ENCODE measurements at regions not wholly inside any gene's neighbourhood (a gene's known extent, or its start where the extent isn't known, plus 50 kb on each side); places are given as distances from the start of the nearest gene placed in this dataset.

DNA sequence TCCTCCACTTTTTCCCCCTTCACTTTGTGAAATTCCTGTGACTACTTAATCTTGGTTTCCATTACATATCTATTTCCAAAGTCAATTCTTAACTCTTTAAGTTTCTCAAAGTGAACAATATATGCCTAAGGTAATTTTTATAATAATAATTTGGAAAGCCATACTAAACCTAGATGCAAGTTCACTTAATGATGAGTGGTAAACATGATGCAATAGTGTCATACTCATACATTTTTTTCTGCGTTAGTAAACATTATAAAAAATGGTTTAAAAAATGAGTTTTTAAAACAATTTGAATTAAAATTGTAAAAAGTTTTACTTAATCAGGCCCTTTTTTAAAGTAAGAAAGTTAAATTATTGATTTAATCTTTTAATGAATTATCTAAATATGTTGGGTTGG, 659.4 kb upstream of the FZD8 start:
- WGBS (ENCODE audit: insufficient coverage), result no CpG with 5 or more reads among the region's 1 CpG
- TF ChIP-seq, protein P1, sequence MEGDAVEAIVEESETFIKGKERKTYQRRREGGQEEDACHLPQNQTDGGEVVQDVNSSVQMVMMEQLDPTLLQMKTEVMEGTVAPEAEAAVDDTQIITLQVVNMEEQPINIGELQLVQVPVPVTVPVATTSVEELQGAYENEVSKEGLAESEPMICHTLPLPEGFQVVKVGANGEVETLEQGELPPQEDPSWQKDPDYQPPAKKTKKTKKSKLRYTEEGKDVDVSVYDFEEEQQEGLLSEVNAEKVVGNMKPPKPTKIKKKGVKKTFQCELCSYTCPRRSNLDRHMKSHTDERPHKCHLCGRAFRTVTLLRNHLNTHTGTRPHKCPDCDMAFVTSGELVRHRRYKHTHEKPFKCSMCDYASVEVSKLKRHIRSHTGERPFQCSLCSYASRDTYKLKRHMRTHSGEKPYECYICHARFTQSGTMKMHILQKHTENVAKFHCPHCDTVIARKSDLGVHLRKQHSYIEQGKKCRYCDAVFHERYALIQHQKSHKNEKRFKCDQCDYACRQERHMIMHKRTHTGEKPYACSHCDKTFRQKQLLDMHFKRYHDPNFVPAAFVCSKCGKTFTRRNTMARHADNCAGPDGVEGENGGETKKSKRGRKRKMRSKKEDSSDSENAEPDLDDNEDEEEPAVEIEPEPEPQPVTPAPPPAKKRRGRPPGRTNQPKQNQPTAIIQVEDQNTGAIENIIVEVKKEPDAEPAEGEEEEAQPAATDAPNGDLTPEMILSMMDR (IDR thresholded peaks at IDR 0.05), result no peak
- TF ChIP-seq EZH2 (IDR thresholded peaks at IDR 0.05; ENCODE audit: borderline replicate concordance, insufficient read depth, low read depth, low read length, poor library complexity, severe bottlenecking), result no peak
- DNase-seq (no peak), ATAC-seq (ENCODE audit: low read depth) (no peak)
- Mint-ChIP-seq H3K9me3 (ENCODE audit: insufficient read depth) (no peaks in the 10 kb centered on the region), H3K4me1 (no peaks in the 10 kb centered on the region), H3K27me3 (no peaks in the 10 kb centered on the region), H3K27ac (no peak overlapping the region), H3K4me3 (no peak overlapping the region)
- ChIA-PET CTCF (no interaction called here), POLR2A (no interaction called here)
- no peaks in the 10 kb centered on the region for H3K4me1 ChIP-seq (ENCODE audit: control insufficient read depth in 2 of 2, insufficient read depth in 2 of 2, low read length in 2 of 2)
- H3K4me2 ChIP-seq (replicated peaks; ENCODE audit: low read depth, low read length, poor library complexity, severe bottlenecking), result no peak overlapping the region
- intact Hi-C loops (cut with micrococcal nuclease), result no loop called here
- no peak overlapping the region for H3K9ac ChIP-seq (ENCODE audit: low read length)
- no peaks in the 10 kb centered on the region for H3K27me3 ChIP-seq (replicated peaks in 1 of 4; ENCODE audit: control extremely low read depth in 1 of 4, control insufficient read depth in 3 of 4, insufficient read depth in 4 of 4, low read length in 3 of 4)
- H3K9me3 ChIP-seq (ENCODE audit: control extremely low read depth in 1 of 3, control insufficient read depth in 2 of 3, insufficient read depth in 1 of 3, low read length in 2 of 3), result no peaks in the 10 kb centered on the region
- H3K27ac ChIP-seq (ENCODE audit: low read length in 2 of 2), result no peak overlapping the region
- no peak overlapping the region for H3K4me3 ChIP-seq (ENCODE audit: control extremely low read depth in 1 of 5, extremely low read depth in 1 of 5, insufficient read depth in 1 of 5, low read depth in 2 of 5, low read length in 4 of 5)
- H3K79me2 ChIP-seq (ENCODE audit: control insufficient read depth, insufficient read depth, low read length), result no peaks in the 10 kb centered on the region
- H2AFZ ChIP-seq (ENCODE audit: insufficient read depth, low read depth, low read length, poor library complexity, severe bottlenecking), result no peak overlapping the region
- no peaks in the 10 kb centered on the region for H4K20me1 ChIP-seq (ENCODE audit: control insufficient read depth, insufficient read depth, low read length, poor library complexity, severe bottlenecking)
- no peaks in the 10 kb centered on the region for H3K36me3 ChIP-seq (replicated peaks in 1 of 2; ENCODE audit: control extremely low read depth in 1 of 2, control insufficient read depth in 1 of 2, extremely low read depth in 1 of 2, insufficient read depth in 2 of 2, low read length in 1 of 2)

DNA sequence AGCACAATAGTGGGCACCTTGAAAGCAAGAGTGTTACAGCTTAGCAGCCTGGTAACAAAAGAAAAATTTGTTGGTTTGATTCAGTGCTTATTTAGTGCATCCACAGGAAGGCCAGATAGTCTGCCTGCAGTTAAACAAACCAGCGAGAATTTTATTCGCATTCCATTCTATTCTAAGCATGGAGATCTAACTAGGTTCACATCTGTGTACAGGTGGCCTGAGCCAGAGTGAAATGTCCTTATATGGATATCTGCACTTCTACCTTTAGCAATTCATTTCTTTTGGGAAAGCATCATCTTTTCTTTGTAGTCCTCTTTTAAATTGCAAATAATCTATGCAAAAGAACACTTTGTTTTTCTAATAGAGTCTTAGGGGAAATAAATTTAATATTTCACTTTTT, 659.0 kb upstream of the FZD8 start:
- Mint-ChIP-seq H3K4me1 (no peaks in the 10 kb centered on the region), H3K4me3 (no peak overlapping the region), H3K9me3 (ENCODE audit: insufficient read depth) (no peaks in the 10 kb centered on the region), H3K27me3 (no peaks in the 10 kb centered on the region), H3K27ac (no peak overlapping the region)
- WGBS (ENCODE audit: insufficient coverage), result 86% methylated on average over 2 of the region's 2 CpGs
- Histone ChIP-seq H3K79me2 (ENCODE audit: control insufficient read depth, insufficient read depth, low read length) (no peaks in the 10 kb centered on the region), H4K20me1 (ENCODE audit: control insufficient read depth, insufficient read depth, low read length, poor library complexity, severe bottlenecking) (no peaks in the 10 kb centered on the region), H3K4me2 (replicated peaks; ENCODE audit: low read depth, low read length, poor library complexity, severe bottlenecking) (no peak overlapping the region), H3K36me3 (replicated peaks in 1 of 2; ENCODE audit: control extremely low read depth in 1 of 2, control insufficient read depth in 1 of 2, extremely low read depth in 1 of 2, insufficient read depth in 2 of 2, low read length in 1 of 2) (no peaks in the 10 kb centered on the region), H2AFZ (ENCODE audit: insufficient read depth, low read depth, low read length, poor library complexity, severe bottlenecking) (no peak overlapping the region), H3K4me3 (ENCODE audit: control extremely low read depth in 1 of 5, extremely low read depth in 1 of 5, insufficient read depth in 1 of 5, low read depth in 2 of 5, low read length in 4 of 5) (no peak overlapping the region), H3K9me3 (ENCODE audit: control extremely low read depth in 1 of 3, control insufficient read depth in 2 of 3, insufficient read depth in 1 of 3, low read length in 2 of 3) (no peaks in the 10 kb centered on the region), H3K9ac (ENCODE audit: low read length) (no peak overlapping the region), H3K27ac (ENCODE audit: low read length in 2 of 2) (no peak overlapping the region), H3K4me1 (ENCODE audit: control insufficient read depth in 2 of 2, insufficient read depth in 2 of 2, low read length in 2 of 2) (no peaks in the 10 kb centered on the region), H3K27me3 (replicated peaks in 1 of 4; ENCODE audit: control extremely low read depth in 1 of 4, control insufficient read depth in 3 of 4, insufficient read depth in 4 of 4, low read length in 3 of 4) (no peaks in the 10 kb centered on the region)
- POLR2A ChIA-PET, result no interaction called here
- TF ChIP-seq EZH2 (IDR thresholded peaks at IDR 0.05; ENCODE audit: borderline replicate concordance, insufficient read depth, low read depth, low read length, poor library complexity, severe bottlenecking), result no peak
- TF ChIP-seq, protein P1 (IDR thresholded peaks at IDR 0.05), result no peak
- intact Hi-C loops (cut with micrococcal nuclease), result no loop called here
- DNase-seq (no peak), ATAC-seq (ENCODE audit: low read depth) (no peak)
- CTCF ChIA-PET, result no interaction called here

All from B cell (primary cell).